ENCODE measurements at regions not wholly inside any gene's neighbourhood (a gene's known extent, or its start where the extent isn't known, plus 50 kb on each side); places are given as distances from the start of the nearest gene placed in this dataset.
"Not testable (repeated sequence)": the region's sequence is repeated elsewhere in the genome, so short reads cannot be mapped to it uniquely, and the experiment has no call there.

GRCh38 chr9:42268729-42269128, 85.3 kb downstream of the SPATA31A6 start:
- intact Hi-C loops (cut with micrococcal nuclease); FAIRE-seq: not testable (repeated sequence)

GRCh38 chr9:42269171-42269570, 85.7 kb downstream of the SPATA31A6 start:
- FAIRE-seq; H3K4me2 ChIP-seq (ENCODE audit: insufficient read depth, low read length); in situ Hi-C loops (cut with MboI); H3K79me2 ChIP-seq (ENCODE audit: control insufficient read depth, insufficient read depth, low read length); H3K4me3 ChIP-seq; H3K9ac ChIP-seq (ENCODE audit: insufficient read depth in 1 of 2, low read depth in 2 of 2, low read length in 2 of 2); POLR2A ChIA-PET; H3K4me1 ChIP-seq (replicated peaks in 1 of 2; ENCODE audit: control insufficient read depth in 2 of 2, insufficient read depth in 2 of 2, low read length in 2 of 2); intact Hi-C loops (cut with micrococcal nuclease); H2AFZ ChIP-seq (ENCODE audit: low read depth, low read length); H3K9me3 ChIP-seq (replicated peaks; ENCODE audit: control insufficient read depth, insufficient read depth, low read depth, low read length); H3K36me3 ChIP-seq (ENCODE audit: control insufficient read depth, insufficient read depth, low read length); H3K27me3 ChIP-seq (ENCODE audit: control insufficient read depth in 2 of 2, insufficient read depth in 2 of 2, low read length in 2 of 2); BruUV-seq (replicated peaks); H3K9me1 ChIP-seq (ENCODE audit: control insufficient read depth, insufficient read depth, low read length); H3K27ac ChIP-seq (ENCODE audit: extremely low read depth, low read depth, low read length); CTCF ChIA-PET (ENCODE audit: low intra/inter-chr PET ratio); H4K20me1 ChIP-seq (replicated peaks; ENCODE audit: control insufficient read depth, insufficient read depth, low read length): not testable (repeated sequence)
- under 1% methylated on average over 11 of the region's 11 CpGs for WGBS (ENCODE audit: insufficient coverage, low coverage, missing lambda C conversion rate)
- ATAC-seq (peak; percentile 76), DNase-seq (ENCODE audit: extremely low read depth in 1 of 4, low spot score in 3 of 4) (peak in 1 of 4 experiments; percentile 16)
- peak; percentile 88 for TF ChIP-seq CHD2 (IDR thresholded peaks at IDR 0.05; ENCODE audit: low read depth, low read length)

More at GRCh38 chr9:42268729-42269128, 85.3 kb downstream of the SPATA31A6 start:
- 0% methylated on average over 6 of the region's 6 CpGs for WGBS (ENCODE audit: insufficient coverage, low coverage, missing lambda C conversion rate)
- H3K27ac ChIP-seq (ENCODE audit: extremely low read depth, low read depth, low read length); H3K4me3 ChIP-seq; H3K4me2 ChIP-seq (ENCODE audit: insufficient read depth, low read length); in situ Hi-C loops (cut with MboI); H3K4me1 ChIP-seq (replicated peaks in 1 of 2; ENCODE audit: control insufficient read depth in 2 of 2, insufficient read depth in 2 of 2, low read length in 2 of 2); H3K9ac ChIP-seq (ENCODE audit: insufficient read depth in 1 of 2, low read depth in 2 of 2, low read length in 2 of 2); CTCF ChIA-PET (ENCODE audit: low intra/inter-chr PET ratio); H3K9me3 ChIP-seq (replicated peaks; ENCODE audit: control insufficient read depth, insufficient read depth, low read depth, low read length); H3K79me2 ChIP-seq (ENCODE audit: control insufficient read depth, insufficient read depth, low read length); H3K9me1 ChIP-seq (ENCODE audit: control insufficient read depth, insufficient read depth, low read length); ATAC-seq; BruUV-seq (replicated peaks); POLR2A ChIA-PET; H4K20me1 ChIP-seq (replicated peaks; ENCODE audit: control insufficient read depth, insufficient read depth, low read length); H2AFZ ChIP-seq (ENCODE audit: low read depth, low read length); H3K27me3 ChIP-seq (ENCODE audit: control insufficient read depth in 2 of 2, insufficient read depth in 2 of 2, low read length in 2 of 2); H3K36me3 ChIP-seq (ENCODE audit: control insufficient read depth, insufficient read depth, low read length); DNase-seq (ENCODE audit: extremely low read depth in 1 of 4, low spot score in 3 of 4): not testable (repeated sequence)
